ENCODE measurements at regions not wholly inside any gene's neighbourhood (a gene's known extent, or its start where the extent isn't known, plus 50 kb on each side); places are given as distances from the start of the nearest gene placed in this dataset.
A peak's percentile ranks its signal among the peaks of the same experiment; 100 is the strongest.
"Not testable (repeated sequence)": the region's sequence is repeated elsewhere in the genome, so short reads cannot be mapped to it uniquely, and the experiment has no call there.

DNA sequence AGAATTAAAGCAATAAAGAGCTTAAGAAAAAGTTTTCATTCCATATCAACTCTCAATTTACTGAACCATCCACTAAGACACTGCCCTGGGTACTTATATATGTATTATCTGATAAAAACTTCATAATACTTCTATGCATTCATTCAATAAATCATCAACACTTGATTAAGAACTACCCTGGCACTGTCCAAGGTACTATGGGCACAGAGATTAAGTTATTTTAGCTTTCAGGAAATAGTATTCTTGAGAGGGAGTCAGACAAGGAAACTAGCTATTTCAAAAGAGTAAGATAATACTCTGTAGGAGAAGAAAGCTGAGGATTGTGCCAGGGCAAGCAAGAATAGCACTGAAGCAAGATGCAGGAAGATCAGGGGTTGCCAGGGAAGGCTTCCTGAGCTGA, 640.8 kb downstream of the FAM181B start:
- intact Hi-C loops (cut with DNase I), result no loop called here

GRCh38 chr11:82089426-82089825, 644.2 kb downstream of the FAM181B start:
- intact Hi-C loops (cut with DNase I), result no loop called here
- no peak for DNase-seq

More for the DNA sequence above, 640.8 kb downstream of the FAM181B start:
- DNase-seq, result no peak

GRCh38 chr11:82085493-82085892, 648.2 kb downstream of the FAM181B start:
- peak in 1 of 10 donors; percentile 64 for DNase-seq
- intact Hi-C loops (cut with DNase I), result no loop called here

- no peak for DNase-seq
- intact Hi-C loops (cut with DNase I), result no loop called here
These were observed 650.7 kb downstream of the FAM181B start for GRCh38 chr11:82082976-82083375.

DNA sequence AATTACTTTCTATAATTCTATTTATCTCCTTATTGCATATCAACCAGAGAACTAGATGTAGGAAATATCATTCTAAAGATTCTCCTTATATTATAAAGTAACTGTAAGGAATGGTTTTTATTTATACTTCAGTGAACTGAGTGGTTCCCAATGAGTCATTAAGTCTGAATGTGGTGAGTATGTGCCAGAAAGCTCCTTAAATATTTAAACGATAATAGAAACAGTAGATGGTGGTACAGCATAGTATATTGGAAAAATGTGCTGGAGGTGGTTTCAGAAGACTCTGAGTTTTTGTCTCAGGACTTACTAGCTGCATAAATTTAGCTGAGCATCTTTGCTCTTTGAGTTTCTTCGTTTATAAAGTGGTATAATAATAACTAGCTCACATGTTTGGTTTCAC, 653.5 kb downstream of the FAM181B start:
- intact Hi-C loops (cut with DNase I), result no loop called here
- DNase-seq, result no peak

DNA sequence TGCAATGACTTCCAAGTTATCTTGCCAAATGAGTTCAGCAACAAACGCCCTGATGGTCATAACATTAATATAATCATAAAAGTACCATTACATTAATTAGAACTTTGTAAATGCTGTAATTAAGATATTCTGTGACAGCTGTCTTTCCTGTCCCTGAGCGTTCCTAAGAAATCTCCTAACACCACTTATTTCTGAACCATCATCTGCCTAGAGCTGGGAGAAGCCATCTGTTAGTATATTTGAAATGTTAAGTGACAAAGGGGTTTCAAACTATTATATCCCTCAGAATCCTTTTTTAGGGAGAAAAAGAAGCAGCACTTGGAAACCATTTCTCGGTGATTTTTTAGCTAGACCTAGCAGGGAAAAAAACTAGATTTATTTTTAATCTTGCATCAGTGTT, 657.5 kb downstream of the FAM181B start:
- intact Hi-C loops (cut with DNase I), result no loop called here

GRCh38 chr11:82059505-82059904, 674.2 kb downstream of the FAM181B start:
- intact Hi-C loops (cut with DNase I), result no loop called here
- no peak for DNase-seq

More for the DNA sequence above, 657.5 kb downstream of the FAM181B start:
- no peak for DNase-seq

DNA sequence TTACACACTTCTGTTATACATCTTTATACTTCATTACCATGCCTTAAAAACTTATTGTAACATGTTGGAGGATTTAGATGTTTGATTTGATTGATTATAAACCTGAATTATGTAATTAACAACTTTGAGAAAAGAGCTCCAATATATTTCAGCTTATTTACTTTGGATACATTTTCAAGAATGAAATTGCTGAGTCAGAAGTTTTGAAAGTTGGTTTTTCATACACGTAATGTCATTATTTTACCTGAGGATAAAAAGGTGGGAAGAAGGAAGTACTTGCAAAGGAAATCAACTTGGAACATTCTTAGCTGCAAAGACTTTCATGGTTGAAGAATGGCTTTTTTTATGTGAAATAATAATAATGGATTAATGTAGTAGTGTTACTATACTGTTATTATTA, 677.2 kb downstream of the FAM181B start:
- intact Hi-C loops (cut with DNase I), result no loop called here
- no peak for DNase-seq

DNA sequence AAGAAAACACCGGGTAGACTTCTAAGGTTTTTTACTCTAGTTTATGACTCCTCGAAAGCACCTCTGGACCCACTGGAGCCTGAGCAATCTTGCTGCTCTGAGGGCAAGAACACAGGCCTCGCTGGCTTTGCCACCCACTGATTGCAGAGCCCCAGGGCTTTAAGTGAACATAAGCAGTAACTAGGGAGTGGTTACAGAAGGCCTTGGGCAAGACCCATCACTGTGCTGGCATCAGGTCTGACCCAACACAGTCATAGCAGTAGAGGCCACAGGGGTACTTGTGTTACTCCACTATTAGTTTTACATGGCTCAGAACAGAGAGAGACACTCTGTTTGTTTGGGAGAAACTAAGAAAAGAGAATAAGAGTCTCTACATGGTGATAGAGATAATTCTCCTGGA, 684.5 kb downstream of the FAM181B start:
- intact Hi-C loops (cut with DNase I), result no loop called here
- no peak for DNase-seq

DNA sequence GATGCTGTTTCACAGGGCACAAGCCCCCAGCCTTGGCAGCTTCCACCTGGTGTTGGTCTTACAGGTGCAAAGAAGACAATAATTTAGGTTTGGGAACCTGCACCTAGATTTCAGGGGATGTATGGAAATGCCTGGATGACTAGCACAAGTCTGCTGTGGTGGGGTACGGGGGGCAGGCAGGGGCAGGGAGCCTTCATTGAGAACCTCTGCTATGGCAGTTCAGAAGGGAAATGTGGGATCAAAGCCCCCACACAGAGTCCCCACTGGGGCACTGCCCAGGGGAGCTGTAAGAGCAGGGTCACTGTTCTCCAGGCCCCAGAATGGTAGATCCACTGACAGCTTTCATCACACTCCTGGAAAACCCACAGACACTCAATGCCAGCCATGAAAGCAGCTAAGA, 686.5 kb downstream of the FAM181B start:
- peak in 1 of 10 donors; percentile 74 for DNase-seq
- intact Hi-C loops (cut with DNase I), result no loop called here

- intact Hi-C loops (cut with DNase I), result no loop called here
- DNase-seq, result no peak
These were observed 686.9 kb downstream of the FAM181B start for GRCh38 chr11:82046778-82047177.

GRCh38 chr11:82045748-82046457, 687.8 kb downstream of the FAM181B start:
- intact Hi-C loops (cut with DNase I), result no loop called here
- no peak for DNase-seq

DNA sequence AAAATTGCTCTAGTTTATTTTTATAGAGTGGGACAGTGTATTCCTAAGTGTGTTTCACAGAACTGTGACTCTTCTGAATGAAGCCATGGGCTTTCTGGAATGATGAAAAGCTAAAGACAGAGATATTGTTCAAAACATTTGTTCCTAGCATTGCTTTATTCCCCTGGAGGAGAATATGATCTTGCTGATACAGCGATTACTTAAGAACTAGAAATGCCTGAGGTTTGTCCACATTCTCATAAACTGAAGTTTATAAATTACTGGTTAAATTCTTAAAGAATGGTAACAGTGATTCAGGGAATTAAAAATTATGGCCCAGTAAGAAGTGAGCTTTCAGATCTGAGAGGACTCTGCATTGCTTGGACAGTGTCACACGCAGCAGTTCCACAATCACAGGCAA, 690.3 kb downstream of the FAM181B start:
- DNase-seq, result no peak
- intact Hi-C loops (cut with DNase I), result no loop called here

DNA sequence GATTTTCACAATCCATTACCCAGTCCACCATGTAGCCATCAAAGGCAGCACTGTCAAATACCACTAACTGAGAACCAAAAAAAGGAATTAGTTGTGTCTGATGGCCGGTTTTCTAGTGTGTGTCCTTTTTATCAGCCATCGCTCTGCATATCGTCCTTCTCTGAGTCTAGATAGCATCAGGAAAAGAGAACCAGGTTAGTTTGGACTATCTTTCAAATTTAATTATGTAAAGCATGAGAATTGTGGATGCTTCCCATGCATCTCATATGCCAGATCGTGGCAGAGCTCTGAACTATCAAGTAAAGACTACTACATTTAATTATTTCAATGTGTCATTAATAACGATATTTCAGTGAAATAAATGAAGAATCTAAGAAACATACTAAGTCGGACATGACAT, 691.9 kb downstream of the FAM181B start:
- no peak for DNase-seq
- intact Hi-C loops (cut with DNase I), result no loop called here

DNA sequence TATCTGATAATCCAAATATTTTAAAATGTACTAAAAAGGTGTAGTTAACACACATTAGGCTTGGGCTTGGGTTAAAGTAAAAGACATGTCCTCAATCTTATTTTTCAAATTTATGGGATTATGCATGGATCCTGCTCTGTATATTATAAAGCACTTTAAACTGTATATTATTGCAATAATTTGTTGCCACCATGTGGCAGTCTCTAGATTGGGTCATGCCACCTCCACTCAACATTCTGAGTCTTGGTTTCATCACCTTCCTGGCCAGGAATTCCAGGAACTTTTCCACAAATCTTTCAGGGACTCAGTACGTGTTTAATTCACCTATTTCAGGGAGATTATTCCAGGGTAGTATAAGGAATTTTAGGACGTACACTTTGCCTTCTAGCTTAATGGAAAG, 695.5 kb downstream of the FAM181B start:
- DNase-seq, result no peak
- intact Hi-C loops (cut with DNase I), result no loop called here

- intact Hi-C loops (cut with DNase I), result no loop called here
- no peak for DNase-seq
These were observed 699.1 kb downstream of the FAM181B start for GRCh38 chr11:82034527-82034926.

DNA sequence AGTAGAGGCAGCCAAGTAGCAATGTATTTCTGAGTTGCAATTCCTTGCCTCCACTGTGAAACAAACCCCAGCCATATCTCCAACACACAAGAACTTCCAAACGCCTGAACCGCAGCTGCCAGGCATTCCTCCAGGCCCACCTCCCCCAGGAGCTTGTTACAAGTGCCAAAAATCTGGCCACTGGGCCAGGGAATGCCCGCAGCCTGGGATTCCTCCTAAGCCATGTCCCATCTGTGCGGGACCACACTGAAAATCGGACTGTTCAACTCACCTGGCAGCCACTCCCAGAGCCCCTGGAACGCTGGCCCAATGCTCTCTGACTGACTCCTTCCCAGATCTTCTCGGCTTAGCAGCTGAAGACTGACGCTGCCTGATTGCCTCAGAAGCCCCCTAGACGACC, 706.3 kb downstream of the FAM181B start:
- DNase-seq; intact Hi-C loops (cut with DNase I): not testable (repeated sequence)

GRCh38 chr11:82024760-82025159, 708.9 kb downstream of the FAM181B start:
- no peak for DNase-seq
- intact Hi-C loops (cut with DNase I), result no loop called here

GRCh38 chr11:82012276-82012675, 721.4 kb downstream of the FAM181B start:
- no peak for DNase-seq
- intact Hi-C loops (cut with DNase I), result no loop called here

DNA sequence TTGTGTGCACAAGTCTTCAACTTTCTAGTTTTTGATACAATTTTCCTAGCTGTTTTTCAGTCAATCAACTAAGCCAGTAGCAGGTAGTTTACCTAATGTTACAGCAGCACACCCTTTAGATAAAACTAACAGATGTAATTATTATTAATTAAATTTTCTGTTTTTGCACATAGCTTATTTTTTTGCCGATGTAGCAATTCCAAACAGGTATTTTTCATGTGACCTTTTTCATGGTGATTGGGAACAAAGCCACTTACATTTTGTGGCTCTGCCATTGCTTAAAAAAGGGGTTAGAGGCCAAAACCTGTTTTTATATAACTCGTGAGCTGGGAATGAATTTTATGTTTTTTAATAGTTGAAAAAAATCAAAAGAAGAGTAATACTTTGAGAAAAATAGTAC, 724.5 kb downstream of the FAM181B start:
- DNase-seq, result no peak
- intact Hi-C loops (cut with DNase I), result no loop called here

- DNase-seq, result no peak
- intact Hi-C loops (cut with DNase I), result no loop called here
These were observed 726.1 kb downstream of the FAM181B start for GRCh38 chr11:82007521-82007920.

DNA sequence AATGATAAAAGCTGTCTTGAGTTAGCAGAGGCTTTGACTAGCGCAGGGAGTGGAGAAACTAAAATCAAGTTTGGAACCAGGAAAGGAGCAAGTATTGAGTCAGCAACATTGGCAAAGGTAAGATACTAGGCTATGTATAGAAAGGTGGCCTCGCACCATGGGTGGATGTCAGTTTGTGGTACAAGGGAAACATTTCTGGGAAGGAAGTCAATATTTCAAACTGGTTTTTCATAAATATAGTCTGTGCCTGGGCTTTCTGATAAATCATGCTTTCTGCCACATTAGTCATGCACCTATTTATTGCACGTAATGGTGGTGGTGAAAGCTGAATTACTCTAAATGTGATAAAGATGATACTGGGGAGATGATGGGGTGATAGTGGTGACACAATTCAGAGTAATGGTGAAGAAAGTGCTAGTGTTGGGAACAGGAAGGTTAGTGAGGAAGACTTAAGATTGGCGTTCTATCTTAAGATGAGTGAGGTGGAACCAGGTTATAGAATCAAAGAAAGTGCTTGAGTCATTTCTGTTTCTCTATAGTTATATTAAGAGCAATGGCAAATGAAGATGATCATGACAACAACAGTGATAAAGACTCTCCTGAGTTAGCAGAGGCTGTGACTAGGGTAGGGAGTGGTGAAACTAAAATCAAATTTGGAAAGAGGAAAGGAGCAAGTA, 729.0 kb downstream of the FAM181B start:
- no peak for DNase-seq
- intact Hi-C loops (cut with DNase I), result no loop called here
